NT2/D1 (cell line): ENCODE measurements at regions not wholly inside any gene's neighbourhood (a gene's known extent, or its start where the extent isn't known, plus 50 kb on each side); places are given as distances from the start of the nearest gene placed in this dataset.

Source experiments
- DNase-seq: peaks from one replicate; pipeline ENCODE4 v3.0.0-alpha.2; 2011; ENCODE audit warnings: low read depth, low spot score
- H3K27me3 ChIP-seq: 2 replicates; pipeline ENCODE4 v1.6.0; 2011; ENCODE audit warnings: mild to moderate bottlenecking; ENCODE audit not compliant: insufficient read length, insufficient read depth
- H3K36me3 ChIP-seq: 2 replicates; pipeline ENCODE4 v1.6.1; 2011; ENCODE audit warnings: mild to moderate bottlenecking, low read length, mixed read lengths; ENCODE audit not compliant: insufficient read depth, insufficient read length
- H3K4me1 ChIP-seq: 2 replicates; pipeline ENCODE4 v1.5.1; 2011; ENCODE audit not compliant: insufficient read depth, insufficient read length
- H3K4me3 ChIP-seq: 2 replicates; pipeline ENCODE4 v1.5.1; 2011; ENCODE audit warnings: low read depth; ENCODE audit not compliant: insufficient read length
- H3K9ac ChIP-seq: 2 replicates; pipeline ENCODE4 v1.6.0; 2011; ENCODE audit warnings: low read depth; ENCODE audit not compliant: insufficient read length
- H3K9me3 ChIP-seq: 2 replicates; pipeline ENCODE4 v1.5.1; 2011; ENCODE audit warnings: mild to moderate bottlenecking, low read length; ENCODE audit not compliant: insufficient read depth
- SUZ12 ChIP-seq: IDR thresholded peaks from 2 replicates; pipeline ENCODE4 v1.6.1; 2011; ENCODE audit not compliant: insufficient read length, insufficient read depth; ENCODE audit errors: extremely low read depth
- YY1 ChIP-seq: IDR thresholded peaks from 2 replicates; pipeline ENCODE4 v1.6.1; 2011; ENCODE audit not compliant: insufficient read length, insufficient read depth
- ZNF274 ChIP-seq: IDR thresholded peaks from 2 replicates; pipeline ENCODE4 v1.6.1; 2011; ENCODE audit warnings: mild to moderate bottlenecking, low read depth, low read length

- no peaks in the 10 kb centered on the region for H3K27me3 ChIP-seq
- no peak overlapping the region for H3K9ac ChIP-seq
- no peak for TF ChIP-seq SUZ12
- no peak for TF ChIP-seq YY1
- no peak for TF ChIP-seq ZNF274
- DNase-seq: no peak
- H3K9me3 ChIP-seq: no peaks in the 10 kb centered on the region
- H3K4me3 ChIP-seq: no peak overlapping the region
- H3K36me3 ChIP-seq: no peaks in the 10 kb centered on the region
- H3K4me1 ChIP-seq: no peaks in the 10 kb centered on the region
These were observed 894.1 kb downstream of the SLC4A3 start for GRCh38 chr2:220521551-220521950.

- peaks cover 11% of the 10 kb centered on the region for H3K9me3 ChIP-seq
- H3K4me3 ChIP-seq: no peak overlapping the region
- H3K9ac ChIP-seq: no peak overlapping the region
- no peaks in the 10 kb centered on the region for H3K36me3 ChIP-seq
- TF ChIP-seq SUZ12 (no peak), ZNF274 (no peak), YY1 (no peak)
- no peaks in the 10 kb centered on the region for H3K4me1 ChIP-seq
- DNase-seq: no peak
- no peaks in the 10 kb centered on the region for H3K27me3 ChIP-seq
These were observed 900.8 kb downstream of the SLC4A3 start for GRCh38 chr2:220528180-220528675.

GRCh38 chr2:220531216-220531615 lies 903.8 kb downstream of the SLC4A3 start:
- H3K4me1 ChIP-seq: no peaks in the 10 kb centered on the region
- H3K27me3 ChIP-seq: no peaks in the 10 kb centered on the region
- H3K4me3 ChIP-seq: no peak overlapping the region
- H3K36me3 ChIP-seq: no peaks in the 10 kb centered on the region
- DNase-seq: no peak
- peaks cover 23% of the 10 kb centered on the region for H3K9me3 ChIP-seq
- H3K9ac ChIP-seq: no peak overlapping the region
- TF ChIP-seq YY1 (no peak), ZNF274 (no peak), SUZ12 (no peak)

- no peak for TF ChIP-seq YY1
- no peak for TF ChIP-seq ZNF274
- no peak for TF ChIP-seq SUZ12
- Histone ChIP-seq H3K4me3 (no peak overlapping the region), H3K9ac (no peak overlapping the region), H3K27me3 (no peaks in the 10 kb centered on the region), H3K36me3 (no peaks in the 10 kb centered on the region), H3K9me3 (peaks cover 23% of the 10 kb centered on the region), H3K4me1 (no peaks in the 10 kb centered on the region)
- peak; percentile 52 for DNase-seq
These were observed 906.1 kb downstream of the SLC4A3 start for GRCh38 chr2:220533485-220533884.

- peaks cover 16% of the 10 kb centered on the region for H3K9me3 ChIP-seq
- no peaks in the 10 kb centered on the region for H3K27me3 ChIP-seq
- no peak overlapping the region for H3K4me3 ChIP-seq
- no peaks in the 10 kb centered on the region for H3K4me1 ChIP-seq
- H3K36me3 ChIP-seq: no peaks in the 10 kb centered on the region
- no peak for DNase-seq
- H3K9ac ChIP-seq: no peak overlapping the region
- TF ChIP-seq ZNF274: no peak
- TF ChIP-seq SUZ12: no peak
- TF ChIP-seq YY1: no peak
These were observed 912.1 kb downstream of the SLC4A3 start for GRCh38 chr2:220539481-220539880.

- TF ChIP-seq ZNF274: no peak
- TF ChIP-seq YY1: no peak
- TF ChIP-seq SUZ12: no peak
- no peaks in the 10 kb centered on the region for H3K36me3 ChIP-seq
- H3K9me3 ChIP-seq: peaks cover 6% of the 10 kb centered on the region
- H3K4me3 ChIP-seq: no peak overlapping the region
- no peaks in the 10 kb centered on the region for H3K27me3 ChIP-seq
- no peaks in the 10 kb centered on the region for H3K4me1 ChIP-seq
- no peak for DNase-seq
- no peak overlapping the region for H3K9ac ChIP-seq
These were observed 916.6 kb downstream of the SLC4A3 start for GRCh38 chr2:220544049-220544448.

DNA sequence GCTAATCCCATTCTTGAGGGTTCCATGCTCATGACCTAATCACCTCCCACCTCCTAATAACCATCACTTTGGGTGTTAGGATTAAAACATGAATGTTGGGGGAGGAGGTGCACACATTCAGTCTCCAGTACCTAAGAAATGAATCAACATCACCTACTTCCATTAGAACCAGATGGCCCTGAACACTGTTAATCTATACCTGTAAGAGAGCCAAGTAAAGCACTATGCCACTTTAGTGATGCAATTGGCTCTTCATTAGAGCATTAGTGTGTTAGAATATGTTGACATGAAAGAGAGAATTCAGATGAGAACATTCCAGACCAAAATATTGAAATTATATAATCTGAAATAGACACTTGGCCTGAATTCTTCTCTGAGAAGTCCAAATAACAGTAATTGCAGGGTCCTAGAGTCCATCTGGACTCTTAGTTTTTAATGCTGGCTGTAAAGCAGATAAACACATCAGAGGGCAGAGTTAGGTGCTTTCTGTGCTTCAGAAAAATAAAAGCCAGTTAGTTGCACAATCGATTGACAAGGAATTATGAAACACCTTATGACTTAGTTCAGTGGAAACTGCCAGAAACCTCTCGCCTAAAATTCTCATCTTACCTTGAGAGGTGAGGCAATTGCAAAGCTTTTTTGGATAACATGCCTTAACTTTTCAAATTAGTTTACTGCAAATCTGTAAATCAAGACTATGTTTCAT lies 923.7 kb downstream of the SLC4A3 start:
- Histone ChIP-seq H3K4me1 (no peaks in the 10 kb centered on the region), H3K36me3 (no peaks in the 10 kb centered on the region), H3K4me3 (no peak overlapping the region), H3K9ac (no peak overlapping the region), H3K9me3 (no peaks in the 10 kb centered on the region), H3K27me3 (no peaks in the 10 kb centered on the region)
- no peak for DNase-seq
- no peak for TF ChIP-seq YY1
- TF ChIP-seq SUZ12: no peak
- TF ChIP-seq ZNF274: no peak
